Activated T-cell treated with anti-CD3 and anti-CD28 coated beads, Interleukin-2, amount 50 U/mL, for 4 hours (primary cell): ENCODE measurements at regions not wholly inside any gene's neighbourhood (a gene's known extent, or its start where the extent isn't known, plus 50 kb on each side); places are given as distances from the start of the nearest gene placed in this dataset.

Experiments
- ATAC-seq, 2 donors: fragments of 200-7000 bp; cut with Tn5 transposase; one replicate each; pipeline ENCODE4 v1.10.0; 2021
- DNase-seq: peaks from one replicate; pipeline ENCODE4 v3.0.0-alpha.2; 2020
- H3K27me3 Mint-ChIP-seq: one replicate; pipeline ENCODE4 v1.8.0; 2021; ENCODE audit warnings: low read depth, mixed read lengths
- H3K36me3 Mint-ChIP-seq: one replicate; pipeline ENCODE4 v1.8.0; 2022; ENCODE audit warnings: mixed read lengths; ENCODE audit not compliant: insufficient read depth
- H3K4me1 Mint-ChIP-seq: one replicate; pipeline ENCODE4 v1.8.0; 2021; ENCODE audit warnings: low read depth, mixed read lengths
- H3K4me3 Mint-ChIP-seq: one replicate; pipeline ENCODE4 v1.8.0; 2021; ENCODE audit warnings: mild to moderate bottlenecking, moderate library complexity, mixed read lengths
- H3K9me3 Mint-ChIP-seq: one replicate; pipeline ENCODE4 v1.8.0; 2021; ENCODE audit warnings: mixed read lengths

DNA sequence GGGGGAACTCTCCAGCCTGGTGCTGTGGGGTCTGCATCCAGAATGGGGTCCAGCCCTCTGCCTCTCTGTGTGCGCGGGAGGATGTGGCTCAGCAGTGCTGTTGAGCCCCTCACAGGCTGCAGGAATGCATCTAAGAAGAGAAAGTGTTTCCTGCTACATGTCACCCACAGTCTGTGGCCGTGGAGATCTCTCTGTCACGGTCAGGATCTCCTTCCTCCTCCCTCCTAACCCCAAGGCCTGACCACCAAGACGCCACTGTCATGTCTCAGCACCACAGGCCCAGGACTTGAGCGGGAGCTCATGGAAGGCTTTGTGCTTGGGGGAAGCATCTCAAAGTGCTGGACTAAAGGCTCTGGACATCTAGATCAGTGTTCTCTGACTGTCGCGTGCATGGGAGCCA is 90.1 kb downstream of the SREK1 start:
- Mint-ChIP-seq H3K4me3 (no peak overlapping the region), H3K36me3 (no peaks in the 10 kb centered on the region), H3K27me3 (peaks cover 14% of the 10 kb centered on the region), H3K4me1 (no peaks in the 10 kb centered on the region), H3K9me3 (no peaks in the 10 kb centered on the region)
- DNase-seq = no peak
- no peak for ATAC-seq

DNA sequence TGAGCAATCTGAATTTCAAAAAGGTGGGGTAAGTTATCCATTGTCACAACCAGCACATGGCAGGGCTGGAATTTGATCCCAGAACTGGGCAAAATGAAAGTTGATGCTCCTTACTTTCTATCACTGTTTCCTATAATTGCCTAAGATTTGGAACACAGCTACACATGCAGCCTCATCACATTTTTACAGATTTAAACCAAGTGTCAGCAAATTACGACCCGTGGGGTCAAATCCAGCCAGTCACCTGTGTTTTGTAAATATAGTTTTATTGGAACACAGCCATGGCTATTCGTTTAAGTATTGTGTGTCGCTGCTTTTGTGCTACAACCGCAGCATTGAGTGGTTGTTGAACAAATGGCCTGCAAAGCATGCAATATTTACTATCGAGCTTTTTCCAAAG is 94.3 kb downstream of the SREK1 start:
- ATAC-seq = no peak
- Mint-ChIP-seq H3K4me3 (no peak overlapping the region), H3K4me1 (no peaks in the 10 kb centered on the region), H3K27me3 (peaks cover 15% of the 10 kb centered on the region), H3K36me3 (no peaks in the 10 kb centered on the region), H3K9me3 (no peaks in the 10 kb centered on the region)
- DNase-seq = no peak

DNA sequence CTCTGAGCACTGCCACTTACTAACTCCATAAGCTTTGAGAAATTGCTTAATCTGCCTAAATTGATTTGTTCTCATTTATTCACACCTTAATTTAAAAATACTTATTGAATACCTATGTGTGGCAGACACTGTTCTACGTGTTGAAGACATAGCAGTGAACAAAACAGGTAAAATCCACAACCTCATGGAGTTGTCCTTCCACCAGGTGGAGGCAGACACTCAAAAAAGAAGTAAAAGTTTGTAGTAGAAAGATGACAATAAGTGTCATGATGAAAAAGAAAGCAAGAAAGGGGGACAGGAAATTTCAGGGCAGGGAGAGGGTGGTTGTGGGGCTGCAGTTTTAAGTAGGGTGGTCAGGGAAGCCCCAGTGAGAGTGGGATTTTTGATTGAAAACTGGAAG is 94.9 kb downstream of the SREK1 start:
- no peaks in the 10 kb centered on the region for H3K36me3 Mint-ChIP-seq
- H3K4me1 Mint-ChIP-seq = no peaks in the 10 kb centered on the region
- H3K27me3 Mint-ChIP-seq = peaks cover 15% of the 10 kb centered on the region
- no peak for ATAC-seq
- no peaks in the 10 kb centered on the region for H3K9me3 Mint-ChIP-seq
- DNase-seq = no peak
- no peak overlapping the region for H3K4me3 Mint-ChIP-seq

DNA sequence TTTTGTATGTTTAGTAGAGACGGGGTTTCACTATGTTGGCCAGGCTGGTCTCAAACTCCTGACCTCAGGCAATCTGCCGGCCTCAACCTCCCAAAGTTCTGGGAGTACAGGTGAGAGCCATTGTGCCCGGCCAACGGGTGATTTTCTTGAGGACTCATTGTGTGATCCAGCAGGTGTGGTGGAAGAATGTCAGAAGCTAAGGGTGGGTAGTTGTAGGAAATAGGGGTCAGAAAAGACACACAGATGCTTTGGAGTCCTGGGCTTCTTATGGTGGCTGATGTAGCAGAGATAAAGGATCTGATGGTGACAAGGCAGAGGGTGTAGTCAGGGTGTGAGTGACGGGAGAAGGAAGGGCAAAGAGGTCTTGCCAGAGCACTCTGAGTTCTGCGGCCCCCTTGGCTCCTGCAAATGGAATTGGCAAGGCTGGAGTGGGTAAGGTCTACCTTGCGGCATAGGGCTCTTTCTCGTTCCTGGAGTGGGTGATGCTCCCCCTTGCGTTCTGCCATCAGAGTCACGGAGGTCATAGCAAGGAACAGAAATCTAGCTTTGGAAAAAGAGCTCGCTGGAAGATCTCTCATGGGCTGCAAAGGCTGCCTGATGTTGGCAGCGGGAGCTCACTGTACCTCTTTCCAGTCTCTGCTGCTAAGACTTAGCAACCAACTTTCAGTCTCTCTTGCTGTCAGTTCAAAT is 97.2 kb downstream of the SREK1 start:
- DNase-seq = no peak
- Mint-ChIP-seq H3K36me3 (no peaks in the 10 kb centered on the region), H3K4me3 (no peak overlapping the region), H3K27me3 (peaks cover 10% of the 10 kb centered on the region), H3K4me1 (no peaks in the 10 kb centered on the region), H3K9me3 (no peaks in the 10 kb centered on the region)
- ATAC-seq = no peak

DNA sequence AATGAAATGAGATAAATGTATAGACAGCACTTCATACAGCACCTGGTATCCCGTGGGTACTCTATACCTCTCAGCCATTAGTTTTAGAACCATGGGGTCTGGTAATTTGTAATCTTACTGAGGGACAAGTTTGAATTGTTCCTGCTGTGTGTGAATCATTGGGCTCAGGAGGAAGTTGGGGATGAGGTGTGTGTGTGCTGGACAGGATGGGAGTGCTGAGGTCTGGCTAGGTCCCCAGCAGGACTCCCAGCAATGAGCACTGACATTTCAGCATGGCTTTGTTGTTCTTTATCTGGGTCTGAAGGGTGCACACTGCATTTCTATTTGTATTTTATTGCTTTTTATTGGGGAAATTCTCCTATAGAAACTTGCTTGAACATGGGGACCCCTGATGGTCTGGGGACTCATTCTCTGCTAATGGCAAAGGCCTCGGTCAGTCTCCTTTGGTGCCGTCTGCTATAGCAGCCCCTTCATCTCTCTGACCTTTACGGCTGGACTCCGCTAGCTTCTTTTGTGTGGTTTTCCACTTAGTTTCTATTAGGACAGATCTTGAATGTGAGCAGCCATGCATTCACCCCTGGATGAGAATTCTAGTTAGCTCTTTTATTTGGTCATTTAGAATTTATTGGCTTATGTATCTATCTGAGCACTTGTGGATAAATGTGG is 98.1 kb downstream of the SREK1 start:
- Mint-ChIP-seq H3K36me3 (no peaks in the 10 kb centered on the region), H3K4me1 (no peaks in the 10 kb centered on the region), H3K27me3 (peaks cover 4% of the 10 kb centered on the region), H3K4me3 (no peak overlapping the region), H3K9me3 (no peaks in the 10 kb centered on the region)
- no peak for DNase-seq
- ATAC-seq = no peak

DNA sequence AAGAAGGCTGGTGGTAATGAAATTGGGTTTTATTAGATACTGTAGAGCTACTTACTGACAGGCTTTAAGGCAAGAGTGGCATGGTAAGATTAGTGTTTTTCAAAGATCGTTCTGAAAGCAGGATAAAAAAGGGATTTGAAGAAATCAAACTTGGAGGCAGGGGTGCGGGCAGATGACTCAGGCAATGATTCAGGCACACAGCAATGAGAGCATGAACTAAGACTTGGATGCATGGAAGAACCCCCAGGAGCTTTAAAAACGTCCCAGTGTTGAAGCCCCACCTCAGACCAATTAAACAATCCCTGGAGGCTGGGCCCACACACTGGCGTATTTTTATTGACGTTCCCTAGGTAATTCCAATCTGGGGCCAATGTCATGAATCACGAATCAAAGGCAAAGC is 102.5 kb downstream of the SREK1 start:
- Mint-ChIP-seq H3K9me3 (no peaks in the 10 kb centered on the region), H3K27me3 (no peaks in the 10 kb centered on the region), H3K36me3 (no peaks in the 10 kb centered on the region), H3K4me3 (no peak overlapping the region), H3K4me1 (no peaks in the 10 kb centered on the region)
- ATAC-seq = no peak
- no peak for DNase-seq

DNA sequence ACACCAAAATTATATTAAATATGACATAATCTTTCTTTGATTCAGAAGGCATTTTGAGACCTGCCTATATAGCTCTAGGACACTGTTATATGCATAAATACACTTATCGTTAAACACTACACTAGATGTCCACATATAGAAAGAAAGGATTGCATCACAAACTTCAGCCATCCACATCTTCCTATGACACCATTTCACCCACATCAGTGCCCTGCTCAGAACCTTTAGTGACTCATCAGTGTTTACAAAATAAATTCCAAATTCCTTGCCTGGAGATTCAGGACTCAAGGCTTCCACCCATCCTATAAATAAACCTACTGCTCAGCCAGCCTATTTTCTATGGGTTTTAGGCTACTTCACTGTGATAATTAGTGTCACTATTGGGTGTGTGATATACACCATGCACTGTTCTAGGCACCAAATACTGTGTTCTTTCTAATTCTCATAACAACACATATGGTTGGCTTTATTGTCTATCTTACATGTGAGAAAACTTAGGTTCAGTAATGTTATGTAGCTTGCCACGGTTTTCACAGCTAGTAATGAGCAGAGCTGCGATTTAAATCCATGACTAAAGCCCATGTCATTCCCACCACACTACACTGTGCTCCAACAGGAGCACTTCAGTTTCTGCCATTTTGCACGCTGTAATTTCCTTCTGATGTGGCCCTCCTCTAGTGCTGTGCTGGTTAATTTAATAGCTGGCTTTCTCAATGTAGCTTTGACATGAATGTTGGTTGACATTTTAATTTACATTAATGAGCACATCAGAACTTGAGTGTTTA is 103.3 kb downstream of the SREK1 start:
- ATAC-seq (no peak), DNase-seq (no peak)
- H3K27me3 Mint-ChIP-seq = no peaks in the 10 kb centered on the region
- H3K36me3 Mint-ChIP-seq = no peaks in the 10 kb centered on the region
- no peaks in the 10 kb centered on the region for H3K4me1 Mint-ChIP-seq
- H3K4me3 Mint-ChIP-seq = no peak overlapping the region
- no peaks in the 10 kb centered on the region for H3K9me3 Mint-ChIP-seq

DNA sequence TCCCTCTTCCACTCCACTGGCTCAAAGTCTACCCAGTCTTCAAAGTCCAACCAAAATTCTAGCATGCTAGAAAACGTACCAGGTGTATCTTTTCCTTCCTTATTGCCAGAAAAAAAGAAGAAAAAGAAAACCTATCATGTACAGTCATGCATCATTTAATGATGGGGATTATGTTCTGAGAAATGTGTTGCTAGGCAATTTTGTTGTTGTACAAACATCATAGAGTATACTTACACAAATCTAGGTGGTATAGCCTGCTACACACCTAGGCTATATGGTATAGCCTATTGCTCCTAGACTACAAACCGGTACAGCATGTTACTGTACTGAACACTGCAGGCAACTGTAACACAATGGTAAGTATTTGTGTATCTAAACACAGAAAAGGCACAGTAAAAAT is 104.8 kb downstream of the SREK1 start:
- ATAC-seq (no peak), DNase-seq (no peak)
- Mint-ChIP-seq H3K27me3 (no peaks in the 10 kb centered on the region), H3K9me3 (no peaks in the 10 kb centered on the region), H3K4me1 (no peaks in the 10 kb centered on the region), H3K36me3 (no peaks in the 10 kb centered on the region), H3K4me3 (no peak overlapping the region)

DNA sequence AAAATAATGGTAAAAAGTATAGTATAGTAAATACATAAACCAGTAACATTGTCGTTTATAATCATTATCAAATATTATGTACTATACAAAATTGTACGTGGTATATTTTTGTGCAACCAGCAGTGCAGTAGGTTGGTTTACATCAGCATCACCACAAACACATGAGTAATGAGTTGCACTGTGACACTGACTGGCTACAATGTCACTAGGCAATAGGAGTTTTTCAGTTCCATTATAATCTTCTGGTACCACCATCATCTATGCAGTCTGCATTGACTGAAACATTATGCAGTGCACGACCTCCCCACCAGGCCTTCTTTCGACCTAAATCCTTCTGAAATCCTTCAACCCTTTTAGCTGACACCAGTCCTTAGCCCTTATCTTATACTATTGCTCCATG is 105.8 kb downstream of the SREK1 start:
- Mint-ChIP-seq H3K36me3 (no peaks in the 10 kb centered on the region), H3K4me1 (no peaks in the 10 kb centered on the region), H3K4me3 (no peak overlapping the region), H3K27me3 (no peaks in the 10 kb centered on the region), H3K9me3 (no peaks in the 10 kb centered on the region)
- DNase-seq = no peak
- no peak for ATAC-seq

DNA sequence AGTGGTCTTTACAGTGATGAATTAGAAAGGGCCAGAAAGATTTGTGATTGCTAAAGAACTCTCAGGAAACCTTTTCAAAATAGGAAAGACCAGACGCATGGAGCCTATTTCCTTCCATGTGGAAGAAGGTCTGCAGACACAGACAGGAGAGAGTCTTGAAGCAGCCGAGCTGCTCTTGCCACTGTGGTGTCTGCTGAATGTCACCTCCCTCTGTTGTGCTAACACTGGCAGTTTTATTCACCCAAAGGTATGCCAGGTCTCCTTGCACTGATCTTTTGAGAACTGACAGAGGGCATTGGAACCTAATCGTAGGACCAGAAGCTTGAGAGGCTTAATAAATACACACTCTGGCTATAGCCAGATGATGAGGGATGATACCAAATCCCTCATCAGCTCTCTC is 108.7 kb downstream of the SREK1 start:
- Mint-ChIP-seq H3K9me3 (no peaks in the 10 kb centered on the region), H3K4me3 (no peak overlapping the region), H3K4me1 (no peaks in the 10 kb centered on the region), H3K36me3 (no peaks in the 10 kb centered on the region), H3K27me3 (no peaks in the 10 kb centered on the region)
- no peak for ATAC-seq
- no peak for DNase-seq

DNA sequence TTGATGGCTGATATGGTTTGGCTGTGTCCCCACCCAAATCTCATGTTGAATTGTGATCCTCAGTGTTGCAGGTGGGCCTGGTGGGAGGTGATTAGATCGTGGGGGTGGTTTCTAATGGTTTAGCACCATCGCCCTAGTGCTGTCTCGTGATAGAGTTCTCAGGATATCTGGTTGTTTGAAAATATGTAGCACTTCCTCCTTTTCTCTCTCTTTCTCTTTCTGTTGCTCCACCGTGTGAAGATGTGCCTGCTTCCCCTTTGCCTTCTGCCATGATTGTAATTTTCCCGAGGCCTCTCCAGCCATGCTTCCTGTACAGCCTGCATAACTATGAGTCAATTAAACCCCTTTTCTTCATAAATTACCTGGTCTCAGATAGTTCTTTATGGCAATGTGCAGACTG is 111.6 kb downstream of the SREK1 start:
- no peak for DNase-seq
- Mint-ChIP-seq H3K27me3 (no peaks in the 10 kb centered on the region), H3K4me1 (no peaks in the 10 kb centered on the region), H3K36me3 (no peaks in the 10 kb centered on the region), H3K4me3 (no peak overlapping the region), H3K9me3 (no peaks in the 10 kb centered on the region)
- ATAC-seq = no peak

DNA sequence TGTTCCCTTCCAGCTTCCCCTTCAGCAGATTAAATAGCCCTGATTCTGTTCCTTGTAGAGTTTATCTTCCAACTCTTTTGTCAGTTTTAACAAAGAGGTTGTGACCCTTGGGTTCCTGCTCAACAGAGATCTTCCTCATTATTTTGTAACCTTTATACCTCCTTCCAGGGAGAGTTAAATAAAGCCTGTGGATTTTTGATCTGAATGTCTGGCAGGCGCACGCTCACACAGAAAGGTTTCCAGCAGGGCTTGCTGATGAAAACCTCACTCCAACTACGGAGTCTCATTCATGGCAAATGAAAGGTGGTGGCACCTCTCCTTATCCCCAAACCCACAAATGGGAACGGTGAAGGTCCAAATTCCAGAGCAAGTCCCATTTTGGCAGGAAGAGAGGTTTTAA is 129.0 kb downstream of the SREK1 start:
- Mint-ChIP-seq H3K4me3 (no peak overlapping the region), H3K27me3 (peaks cover 11% of the 10 kb centered on the region), H3K36me3 (no peaks in the 10 kb centered on the region), H3K9me3 (no peaks in the 10 kb centered on the region), H3K4me1 (no peaks in the 10 kb centered on the region)
- no peak for ATAC-seq
- no peak for DNase-seq

DNA sequence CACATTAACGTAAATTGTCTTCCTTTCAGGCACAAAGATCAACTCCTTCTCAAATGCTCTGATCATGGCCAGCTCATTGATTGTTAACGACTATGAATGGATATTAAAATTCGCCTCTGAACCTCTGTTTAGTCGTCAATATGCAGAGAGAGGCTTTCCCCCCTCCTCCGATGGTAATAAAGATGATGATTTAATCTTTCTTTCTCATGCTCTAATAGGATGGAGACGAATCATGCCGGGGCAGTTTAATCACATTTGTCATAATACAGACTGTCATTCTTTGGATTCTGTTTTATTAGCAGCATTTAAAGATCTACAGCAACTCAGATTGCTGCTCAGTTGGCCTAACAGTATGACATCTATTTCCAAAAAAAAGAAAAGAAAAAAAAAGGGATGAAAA is 132.9 kb downstream of the SREK1 start:
- no peaks in the 10 kb centered on the region for H3K4me1 Mint-ChIP-seq
- no peaks in the 10 kb centered on the region for H3K36me3 Mint-ChIP-seq
- no peak for DNase-seq
- ATAC-seq = no peak
- no peak overlapping the region for H3K4me3 Mint-ChIP-seq
- no peaks in the 10 kb centered on the region for H3K9me3 Mint-ChIP-seq
- H3K27me3 Mint-ChIP-seq = peaks cover 12% of the 10 kb centered on the region

DNA sequence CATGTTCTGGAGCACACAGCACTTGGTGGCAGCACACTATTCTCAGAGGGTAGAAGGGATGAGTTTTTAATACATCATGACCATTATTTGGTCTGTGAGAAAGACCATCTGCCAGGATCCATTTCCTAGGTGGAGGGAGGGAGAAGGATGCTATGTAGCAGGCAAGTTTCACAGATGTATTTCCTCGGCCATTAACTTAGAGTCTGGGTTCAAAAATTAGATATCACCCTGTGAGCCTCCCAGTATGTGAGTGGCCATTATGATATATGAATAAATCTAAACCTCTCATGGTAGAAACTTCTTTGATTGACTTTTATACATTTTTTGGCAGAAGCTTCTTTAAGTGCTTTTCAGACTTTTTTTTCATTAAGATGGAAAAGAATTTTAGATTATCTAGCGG is 133.9 kb downstream of the SREK1 start:
- DNase-seq = no peak
- Mint-ChIP-seq H3K27me3 (peaks cover 10% of the 10 kb centered on the region), H3K4me3 (no peak overlapping the region), H3K4me1 (no peaks in the 10 kb centered on the region), H3K36me3 (no peaks in the 10 kb centered on the region), H3K9me3 (no peaks in the 10 kb centered on the region)
- ATAC-seq = no peak

DNA sequence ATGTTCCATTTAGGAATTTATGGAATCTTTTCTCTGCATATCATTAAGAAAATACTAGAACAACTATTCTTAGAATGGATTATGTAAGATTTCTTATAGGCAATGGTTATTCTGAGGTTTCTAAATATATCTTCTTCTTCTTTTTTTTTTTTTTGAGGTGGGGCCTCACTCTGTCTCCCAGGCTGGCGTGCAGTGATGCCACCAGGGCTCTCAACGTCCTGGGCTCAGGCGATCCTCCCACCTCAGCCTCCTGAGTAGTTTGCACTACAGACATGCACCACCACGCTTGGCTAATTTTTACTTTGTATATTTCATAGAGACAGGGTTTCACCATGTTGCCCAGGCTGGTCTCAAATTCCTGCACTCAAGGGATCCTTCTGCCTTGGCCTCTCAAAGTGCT is 137.2 kb downstream of the SREK1 start:
- H3K4me1 Mint-ChIP-seq = no peaks in the 10 kb centered on the region
- H3K9me3 Mint-ChIP-seq = no peaks in the 10 kb centered on the region
- H3K4me3 Mint-ChIP-seq = no peak overlapping the region
- peaks cover 5% of the 10 kb centered on the region for H3K27me3 Mint-ChIP-seq
- ATAC-seq (no peak), DNase-seq (no peak)
- no peaks in the 10 kb centered on the region for H3K36me3 Mint-ChIP-seq
